Breast epithelium (tissue), 4 donors: ENCODE measurements at regions not wholly inside any gene's neighbourhood (a gene's known extent, or its start where the extent isn't known, plus 50 kb on each side); places are given as distances from the start of the nearest gene placed in this dataset.
A peak's percentile ranks its signal among the peaks of the same experiment; 100 is the strongest.

Experiments used
- DNase-seq, 2 donors: peaks; one replicate each; pipeline ENCODE4 v3.0.0-alpha.2; 2019; ENCODE audit warnings: low spot score in 2 of 2
- H3K27ac ChIP-seq, 2 donors: fragments of 200-600 bp; sonication (generic) in 1 of 2; one replicate each; pipeline ENCODE4 v1.5.1; 2016 to 2019; ENCODE audit warnings: mild to moderate bottlenecking in 1 of 2
- H3K27me3 ChIP-seq, 2 donors: fragments of 200-600 bp; sonication (generic) in 1 of 2; one replicate each; pipeline versions ENCODE4 v1.5.1 to v1.6.0; 2017 to 2019; ENCODE audit warnings: control low read depth in 1 of 2, mild to moderate bottlenecking in 1 of 2
- H3K36me3 ChIP-seq: fragments of 200-600 bp; one replicate; pipeline ENCODE4 v1.5.1; 2019
- H3K4me1 ChIP-seq, 2 donors: fragments of 200-600 bp; sonication (generic); one replicate each; pipeline ENCODE4 v1.5.1; 2016 to 2019; ENCODE audit warnings: control low read depth in 1 of 2
- H3K4me3 ChIP-seq, 3 donors: fragments of 200-600 bp; sonication (generic); 1 replicate in 2 of 3; 2 replicates in 1 of 3; pipeline ENCODE4 v1.5.1; 2016 to 2019; ENCODE audit warnings: mild to moderate bottlenecking in 3 of 3, moderate library complexity in 2 of 3
- H3K9me3 ChIP-seq, 2 donors: fragments of 200-600 bp; sonication (generic) in 1 of 2; one replicate each; pipeline ENCODE4 v1.5.1; 2016 to 2019; ENCODE audit warnings: control low read depth in 1 of 2
- CTCF ChIP-seq, 3 donors: fragments of 450-650 bp; IDR thresholded peaks; one replicate each; pipeline ENCODE4 v1.5.1; 2016 to 2017; ENCODE audit warnings: antibody characterized with exemption in 3 of 3, mild to moderate bottlenecking in 3 of 3, moderate library complexity in 3 of 3
- POLR2A ChIP-seq: fragments of 450-650 bp; IDR thresholded peaks from one replicate; pipeline ENCODE4 v1.6.1; 2016; ENCODE audit warnings: antibody characterized with exemption, mild to moderate bottlenecking, moderate library complexity
- POLR2AphosphoS5 ChIP-seq, 3 donors: sonication (generic); formaldehyde crosslinking; IDR thresholded peaks; one replicate each; pipeline ENCODE4 v1.6.1; 2017; ENCODE audit warnings: antibody characterized with exemption in 3 of 3
- intact Hi-C: fragments of 100-400 bp; cut with DNase I; formaldehyde crosslinking; loops from one replicate; pipeline ENCODE4 v1.15.1; 2023; ENCODE audit warnings: low total_unique reads

GRCh38 chr1:55725378-55725777, 510.2 kb upstream of the USP24 start:
- TF ChIP-seq POLR2A (no peak), CTCF (IDR thresholded peaks at IDR 0.05) (no peak), POLR2AphosphoS5 (IDR thresholded peaks at IDR 0.05) (no peak)
- H3K36me3 ChIP-seq = no peaks in the 10 kb centered on the region
- H3K27me3 ChIP-seq = no peaks in the 10 kb centered on the region
- intact Hi-C loops = no loop called here
- H3K4me1 ChIP-seq = no peaks in the 10 kb centered on the region
- no peaks in the 10 kb centered on the region for H3K9me3 ChIP-seq
- no peak overlapping the region for H3K27ac ChIP-seq
- H3K4me3 ChIP-seq = no peak overlapping the region
- DNase-seq = no peak

GRCh38 chr1:55724551-55725325, 509.6 kb upstream of the USP24 start:
- intact Hi-C loops = no loop called here
- Histone ChIP-seq H3K27ac (no peak overlapping the region), H3K9me3 (no peaks in the 10 kb centered on the region), H3K36me3 (no peaks in the 10 kb centered on the region), H3K4me1 (peaks cover 0 to 2% of the 10 kb centered on the region in 2 donors), H3K4me3 (no peak overlapping the region), H3K27me3 (no peaks in the 10 kb centered on the region)
- DNase-seq = no peak
- TF ChIP-seq CTCF (IDR thresholded peaks at IDR 0.05) (no peak), POLR2A (no peak), POLR2AphosphoS5 (IDR thresholded peaks at IDR 0.05) (no peak)

- H3K4me3 ChIP-seq = no peak overlapping the region
- TF ChIP-seq POLR2AphosphoS5 (IDR thresholded peaks at IDR 0.05) (no peak), POLR2A (no peak), CTCF (IDR thresholded peaks at IDR 0.05) (no peak)
- intact Hi-C loops = no loop called here
- H3K27ac ChIP-seq = no peak overlapping the region
- no peak for DNase-seq
- peaks cover 2 to 4% of the 10 kb centered on the region in 2 donors for H3K4me1 ChIP-seq
- H3K9me3 ChIP-seq = no peaks in the 10 kb centered on the region
- H3K36me3 ChIP-seq = no peaks in the 10 kb centered on the region
- H3K27me3 ChIP-seq = no peaks in the 10 kb centered on the region
These were observed 507.8 kb upstream of the USP24 start for GRCh38 chr1:55723001-55723400.

- DNase-seq = peak in 1 of 2 donors; percentile 49
- no peak overlapping the region for H3K4me3 ChIP-seq
- no peaks in the 10 kb centered on the region for H3K27me3 ChIP-seq
- TF ChIP-seq POLR2A (no peak), CTCF (IDR thresholded peaks at IDR 0.05) (no peak), POLR2AphosphoS5 (IDR thresholded peaks at IDR 0.05) (no peak)
- H3K4me1 ChIP-seq = peaks cover 2 to 4% of the 10 kb centered on the region in 2 donors
- H3K9me3 ChIP-seq = no peaks in the 10 kb centered on the region
- H3K27ac ChIP-seq = peak overlapping the region; percentile 40 to 88
- intact Hi-C loops = no loop called here
- no peaks in the 10 kb centered on the region for H3K36me3 ChIP-seq
These were observed 505.1 kb upstream of the USP24 start for GRCh38 chr1:55720261-55720660.

- intact Hi-C loops = no loop called here
- H3K4me1 ChIP-seq = peaks cover 2 to 4% of the 10 kb centered on the region in 2 donors
- no peaks in the 10 kb centered on the region for H3K9me3 ChIP-seq
- H3K4me3 ChIP-seq = no peak overlapping the region
- no peaks in the 10 kb centered on the region for H3K27me3 ChIP-seq
- no peaks in the 10 kb centered on the region for H3K36me3 ChIP-seq
- peak in 1 of 3 donors; percentile 9 for TF ChIP-seq CTCF (IDR thresholded peaks at IDR 0.05)
- TF ChIP-seq POLR2AphosphoS5 (IDR thresholded peaks at IDR 0.05) = peak; percentile 36 to 94 (median 64)
- no peak for TF ChIP-seq POLR2A
- H3K27ac ChIP-seq = peak overlapping the region; percentile 71 to 90
- peak in 1 of 2 donors; percentile 54 for DNase-seq
These were observed 503.9 kb upstream of the USP24 start for GRCh38 chr1:55718758-55719671.
